Stimulated activated CD4-positive, alpha-beta T cell treated with anti-CD3 and anti-CD28 coated beads, Interleukin-12 subunit alpha, Interleukin-12 subunit beta, amount 100 ng/mL, for 48 hours (primary cell): ENCODE measurements at regions not wholly inside any gene's neighbourhood (a gene's known extent, or its start where the extent isn't known, plus 50 kb on each side); places are given as distances from the start of the nearest gene placed in this dataset.

Experiments used
- DNase-seq, 3 donors: peaks; one replicate each; pipeline ENCODE4 v3.0.0-alpha.2; 2020; ENCODE audit warnings: low read depth in 2 of 3, low spot score in 1 of 3

- no peak for DNase-seq
Measured at GRCh38 chr6:8710668-8711431, 275.5 kb upstream of the SLC35B3 start.

- no peak for DNase-seq
Measured at GRCh38 chr6:8707956-8708772, 272.8 kb upstream of the SLC35B3 start.

- DNase-seq, result no peak
Measured at GRCh38 chr6:8707369-8707768, 272.0 kb upstream of the SLC35B3 start.

- no peak for DNase-seq
Measured at GRCh38 chr6:8705435-8706020, 270.2 kb upstream of the SLC35B3 start.

GRCh38 chr6:8703059-8703458 is 267.7 kb upstream of the SLC35B3 start:
- DNase-seq, result no peak

- no peak for DNase-seq
Measured at GRCh38 chr6:8688821-8689220, 253.5 kb upstream of the SLC35B3 start.

GRCh38 chr6:8686077-8686476 is 250.7 kb upstream of the SLC35B3 start:
- no peak for DNase-seq

GRCh38 chr6:8683204-8683603 is 247.9 kb upstream of the SLC35B3 start:
- DNase-seq, result no peak

GRCh38 chr6:8679823-8680222 is 244.5 kb upstream of the SLC35B3 start:
- no peak for DNase-seq

GRCh38 chr6:8678466-8678865 is 243.1 kb upstream of the SLC35B3 start:
- DNase-seq, result no peak

- DNase-seq, result no peak
Measured at GRCh38 chr6:8674126-8674525, 238.8 kb upstream of the SLC35B3 start.

- no peak for DNase-seq
Measured at GRCh38 chr6:8672882-8673281, 237.5 kb upstream of the SLC35B3 start.

- DNase-seq, result no peak
Measured at GRCh38 chr6:8670792-8671191, 235.4 kb upstream of the SLC35B3 start.

- DNase-seq, result no peak
Measured at GRCh38 chr6:8664700-8665099, 229.4 kb upstream of the SLC35B3 start.

- DNase-seq, result no peak
Measured at GRCh38 chr6:8664070-8664469, 228.7 kb upstream of the SLC35B3 start.

- no peak for DNase-seq
Measured at GRCh38 chr6:8659404-8660189, 224.3 kb upstream of the SLC35B3 start.

- no peak for DNase-seq
Measured at GRCh38 chr6:8658416-8658815, 223.1 kb upstream of the SLC35B3 start.

- no peak for DNase-seq
Measured at GRCh38 chr6:8657522-8657921, 222.2 kb upstream of the SLC35B3 start.

- DNase-seq, result no peak
Measured at GRCh38 chr6:8655670-8656454, 220.5 kb upstream of the SLC35B3 start.

- DNase-seq, result no peak
Measured at GRCh38 chr6:8652710-8653109, 217.4 kb upstream of the SLC35B3 start.

GRCh38 chr6:8651998-8652397 is 216.7 kb upstream of the SLC35B3 start:
- no peak for DNase-seq
